Progenitor cell of endocrine pancreas (in vitro differentiated cells): ENCODE measurements at regions not wholly inside any gene's neighbourhood (a gene's known extent, or its start where the extent isn't known, plus 50 kb on each side); places are given as distances from the start of the nearest gene placed in this dataset.

Source experiments
- DNase-seq: peaks from one replicate; pipeline ENCODE4 v3.0.0; 2021; ENCODE audit warnings: low spot score; ENCODE audit not compliant: unreplicated experiment
- H3K27ac Mint-ChIP-seq: 2 replicates; pipeline ENCODE4 v1.8.0; 2021; ENCODE audit warnings: mild to moderate bottlenecking, moderate library complexity, mixed read lengths
- H3K27me3 Mint-ChIP-seq: 2 replicates; pipeline ENCODE4 v1.8.0; 2021; ENCODE audit warnings: mixed read lengths
- H3K36me3 Mint-ChIP-seq: 2 replicates; pipeline ENCODE4 v1.8.0; 2022; ENCODE audit warnings: mixed read lengths; ENCODE audit not compliant: insufficient read depth
- H3K4me1 Mint-ChIP-seq: 2 replicates; pipeline ENCODE4 v1.8.0; 2021; ENCODE audit warnings: low read depth, mixed read lengths
- H3K4me3 Mint-ChIP-seq: 2 replicates; pipeline ENCODE4 v1.8.0; 2021; ENCODE audit warnings: low read depth, mild to moderate bottlenecking, moderate library complexity, mixed read lengths
- H3K9me3 Mint-ChIP-seq: 2 replicates; pipeline ENCODE4 v1.8.0; 2021; ENCODE audit warnings: low read depth, mixed read lengths
- CTCF ChIP-seq: fragments of 200-600 bp; sonication (generic); IDR thresholded peaks from one replicate; pipeline ENCODE4 v1.5.0; 2021; ENCODE audit warnings: antibody characterized with exemption, mild to moderate bottlenecking; ENCODE audit not compliant: unreplicated experiment

DNA sequence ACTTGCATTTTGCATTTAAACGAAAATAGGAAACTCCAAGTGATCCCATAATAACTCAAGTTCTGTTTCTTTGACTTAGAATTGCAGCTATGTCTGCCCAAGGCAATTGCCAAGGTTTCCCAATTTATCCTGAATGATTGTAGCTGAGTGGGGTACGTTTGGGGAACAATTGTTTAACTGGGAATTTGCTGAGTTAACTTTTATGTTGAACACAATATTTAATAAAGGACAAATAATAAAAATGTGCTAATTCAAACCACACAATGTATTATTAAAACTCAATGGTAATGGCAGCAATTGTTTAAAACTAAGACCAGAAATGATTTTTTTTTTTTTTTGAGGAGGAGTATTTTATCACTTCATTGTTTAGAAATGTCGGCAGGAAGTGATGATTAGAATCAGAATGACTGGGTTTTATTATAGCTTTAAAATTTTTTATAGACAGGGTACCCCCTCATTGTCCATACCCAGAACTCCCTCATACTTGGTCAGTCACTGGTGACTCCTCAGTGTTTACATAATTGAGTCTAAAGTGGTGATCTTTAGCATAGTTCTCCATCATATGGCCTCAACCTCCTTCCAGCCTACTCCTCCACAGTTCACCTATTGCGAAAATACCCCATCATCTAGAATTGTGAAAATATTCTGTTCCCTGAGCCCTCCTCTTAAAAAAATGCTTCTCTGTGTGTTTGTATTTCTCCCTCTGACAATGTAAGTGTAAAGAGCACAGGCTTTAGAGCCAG is 389.2 kb upstream of the CITED2 start:
- Mint-ChIP-seq H3K27ac (no peak overlapping the region), H3K4me3 (no peak overlapping the region), H3K9me3 (no peaks in the 10 kb centered on the region), H3K4me1 (peaks cover 12% of the 10 kb centered on the region), H3K36me3 (no peaks in the 10 kb centered on the region), H3K27me3 (no peaks in the 10 kb centered on the region)
- DNase-seq: no peak
- TF ChIP-seq CTCF: no peak

GRCh38 chr6:139762587-139763031 is 388.2 kb upstream of the CITED2 start:
- DNase-seq: no peak
- H3K27me3 Mint-ChIP-seq: no peaks in the 10 kb centered on the region
- no peaks in the 10 kb centered on the region for H3K36me3 Mint-ChIP-seq
- no peak overlapping the region for H3K4me3 Mint-ChIP-seq
- H3K9me3 Mint-ChIP-seq: no peaks in the 10 kb centered on the region
- no peak for TF ChIP-seq CTCF
- peaks cover 12% of the 10 kb centered on the region for H3K4me1 Mint-ChIP-seq
- no peak overlapping the region for H3K27ac Mint-ChIP-seq

GRCh38 chr6:139760128-139760527 is 385.7 kb upstream of the CITED2 start:
- no peak for TF ChIP-seq CTCF
- H3K4me3 Mint-ChIP-seq: no peak overlapping the region
- no peaks in the 10 kb centered on the region for H3K36me3 Mint-ChIP-seq
- no peaks in the 10 kb centered on the region for H3K9me3 Mint-ChIP-seq
- H3K4me1 Mint-ChIP-seq: peaks cover 8% of the 10 kb centered on the region
- DNase-seq: no peak
- no peak overlapping the region for H3K27ac Mint-ChIP-seq
- no peaks in the 10 kb centered on the region for H3K27me3 Mint-ChIP-seq

DNA sequence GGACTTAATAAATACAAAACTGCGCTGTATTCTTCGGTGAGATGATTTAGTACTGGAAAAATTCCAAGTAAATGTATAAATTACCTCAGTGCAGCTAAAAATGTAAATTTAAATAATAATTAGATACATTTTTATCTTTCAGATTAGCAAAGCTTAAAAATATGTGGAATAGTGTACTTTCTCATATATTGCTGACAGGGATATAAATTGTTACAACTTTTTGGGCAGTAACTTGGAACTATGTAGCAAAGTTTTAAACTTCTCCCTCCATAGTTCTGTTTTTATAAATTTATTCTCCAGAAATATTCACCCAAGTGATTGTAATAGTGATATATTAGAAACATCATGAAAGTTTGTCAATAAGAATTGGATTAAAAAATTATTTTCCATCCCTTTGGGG is 384.6 kb upstream of the CITED2 start:
- no peak for DNase-seq
- Mint-ChIP-seq H3K27me3 (no peaks in the 10 kb centered on the region), H3K36me3 (no peaks in the 10 kb centered on the region), H3K27ac (no peak overlapping the region), H3K9me3 (no peaks in the 10 kb centered on the region), H3K4me1 (peaks cover 13% of the 10 kb centered on the region), H3K4me3 (no peak overlapping the region)
- TF ChIP-seq CTCF: no peak

DNA sequence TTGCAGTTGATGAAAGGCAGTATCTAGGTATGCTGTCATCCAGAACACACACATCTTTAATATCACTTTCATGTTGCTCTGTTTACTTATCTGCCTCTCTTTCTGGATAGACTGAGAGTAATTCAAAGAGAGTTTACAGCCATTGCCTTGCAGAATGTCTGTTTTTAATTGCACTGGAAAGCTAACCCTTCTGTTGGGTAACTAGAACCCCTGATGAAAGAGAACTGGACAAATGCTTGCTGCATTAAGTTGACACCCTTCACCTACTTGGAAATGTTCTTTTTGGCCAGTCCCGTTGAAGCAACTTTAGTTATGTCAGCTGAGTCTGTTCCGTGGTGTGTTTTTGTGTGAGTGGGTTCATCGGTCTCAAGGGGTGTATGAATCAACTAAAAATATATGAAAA is 383.8 kb upstream of the CITED2 start:
- no peak overlapping the region for H3K27ac Mint-ChIP-seq

More for the DNA sequence above, 383.8 kb upstream of the CITED2 start:
- H3K27me3 Mint-ChIP-seq: no peaks in the 10 kb centered on the region
- H3K36me3 Mint-ChIP-seq: no peaks in the 10 kb centered on the region
- no peak for DNase-seq
- TF ChIP-seq CTCF: no peak
- no peaks in the 10 kb centered on the region for H3K9me3 Mint-ChIP-seq
- H3K4me3 Mint-ChIP-seq: no peak overlapping the region
- H3K4me1 Mint-ChIP-seq: peaks cover 21% of the 10 kb centered on the region
